IPS DF 6.9 (cell line): ENCODE measurements at regions not wholly inside any gene's neighbourhood (a gene's known extent, or its start where the extent isn't known, plus 50 kb on each side); places are given as distances from the start of the nearest gene placed in this dataset.
"Not testable (repeated sequence)": the region's sequence is repeated elsewhere in the genome, so short reads cannot be mapped to it uniquely, and the experiment has no call there.

Source experiments
- DNase-seq: peaks from one replicate; pipeline ENCODE4 v3.0.0-alpha.2; 2013; ENCODE audit warnings: low read depth, low spot score
- H3K27ac ChIP-seq: one replicate; pipeline ENCODE4 v1.5.1; 2013; ENCODE audit warnings: low read length, control low read depth
- H3K27me3 ChIP-seq: 2 replicates; pipeline ENCODE4 v1.6.1; 2013; ENCODE audit warnings: mild to moderate bottlenecking, low read length; ENCODE audit not compliant: control insufficient read depth, insufficient read depth
- H3K36me3 ChIP-seq: 2 replicates; pipeline ENCODE4 v1.6.1; 2013; ENCODE audit warnings: low read length; ENCODE audit not compliant: control insufficient read depth, insufficient read depth
- H3K4me1 ChIP-seq: 2 replicates; pipeline ENCODE4 v1.6.1; 2013; ENCODE audit warnings: low read length; ENCODE audit not compliant: control insufficient read depth, insufficient read depth
- H3K4me3 ChIP-seq: 2 replicates; pipeline ENCODE4 v1.5.1; 2013; ENCODE audit warnings: mild to moderate bottlenecking, low read length
- H3K9me3 ChIP-seq: 2 replicates; pipeline ENCODE4 v1.6.1; 2013; ENCODE audit warnings: low read length, inconsistent platforms; ENCODE audit not compliant: control insufficient read depth, insufficient read depth
- WGBS: extraction: QIAGEN DNeasy Blood & Tissue Kit; methylation state at CpG from one replicate; pipeline ENCODE4 v1.1.7; 2013; ENCODE audit warnings: mixed read lengths, missing lambda C conversion rate; ENCODE audit not compliant: insufficient read length, insufficient coverage; 5-methylcytosine and 5-hydroxymethylcytosine counted together

GRCh38 chr12:127041985-127042625, 1224.9 kb upstream of the TMEM132C start:
- WGBS = no CpG with 5 or more reads among the region's 3 CpGs
- Histone ChIP-seq H3K4me3 (no peak overlapping the region), H3K27ac (no peak overlapping the region), H3K27me3 (no peaks in the 10 kb centered on the region), H3K9me3 (no peaks in the 10 kb centered on the region), H3K36me3 (no peaks in the 10 kb centered on the region), H3K4me1 (no peaks in the 10 kb centered on the region)
- DNase-seq = no peak

DNA sequence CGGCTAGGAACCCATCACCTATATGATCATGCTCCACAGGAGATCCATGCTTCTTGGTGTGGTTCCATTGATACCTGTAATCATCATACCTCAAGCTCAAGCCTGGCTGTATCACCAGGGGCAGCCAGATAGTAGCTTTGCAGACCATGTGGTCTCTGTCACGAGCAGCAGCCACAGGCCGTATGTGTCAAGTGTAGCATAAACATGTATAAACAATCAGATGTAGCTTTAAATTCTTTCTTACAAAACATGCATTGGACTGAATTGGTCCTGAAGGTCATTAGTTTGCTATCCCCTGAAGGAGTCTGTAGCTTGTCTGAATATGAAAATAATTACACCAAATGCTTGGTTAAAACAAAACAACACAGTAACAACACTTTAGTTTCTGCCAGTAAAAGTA, 1223.2 kb upstream of the TMEM132C start:
- H3K9me3 ChIP-seq = no peaks in the 10 kb centered on the region
- no peaks in the 10 kb centered on the region for H3K4me1 ChIP-seq
- no peak for DNase-seq
- H3K27me3 ChIP-seq = no peaks in the 10 kb centered on the region
- H3K27ac ChIP-seq = no peak overlapping the region
- no CpG with 5 or more reads among the region's 3 CpGs for WGBS
- H3K36me3 ChIP-seq = no peaks in the 10 kb centered on the region
- no peak overlapping the region for H3K4me3 ChIP-seq

DNA sequence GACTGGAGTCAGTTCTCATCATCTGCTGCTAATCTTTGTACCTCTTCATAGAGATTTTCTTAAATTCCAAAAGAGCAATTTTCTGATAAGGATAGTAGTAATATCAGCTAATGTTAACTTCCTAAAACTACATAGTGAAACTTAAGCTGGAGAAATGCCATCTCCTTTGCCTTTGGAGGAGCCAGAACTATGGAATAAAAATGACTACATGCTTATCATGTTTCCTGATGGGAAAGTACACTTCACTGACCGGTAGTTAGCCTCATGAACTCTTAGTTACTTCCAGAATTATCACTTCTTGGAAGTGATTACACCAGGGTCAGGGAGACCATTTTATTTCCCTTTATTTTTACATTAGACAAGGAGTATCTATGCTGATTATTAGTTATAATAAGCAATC, 1222.1 kb upstream of the TMEM132C start:
- no peak for DNase-seq
- no peaks in the 10 kb centered on the region for H3K4me1 ChIP-seq
- H3K4me3 ChIP-seq = no peak overlapping the region
- no peaks in the 10 kb centered on the region for H3K36me3 ChIP-seq
- H3K27ac ChIP-seq = no peak overlapping the region
- H3K9me3 ChIP-seq = no peaks in the 10 kb centered on the region
- H3K27me3 ChIP-seq = no peaks in the 10 kb centered on the region
- no CpG with 5 or more reads among the region's 1 CpG for WGBS

GRCh38 chr12:127046467-127046866, 1220.5 kb upstream of the TMEM132C start:
- WGBS = no CpG with 5 or more reads among the region's 1 CpG
- Histone ChIP-seq H3K27ac (no peak overlapping the region), H3K4me1 (no peaks in the 10 kb centered on the region), H3K36me3 (no peaks in the 10 kb centered on the region), H3K27me3 (no peaks in the 10 kb centered on the region), H3K9me3 (no peaks in the 10 kb centered on the region), H3K4me3 (no peak overlapping the region)
- no peak for DNase-seq

- WGBS = no CpG with 5 or more reads among the region's 1 CpG
These were observed 1218.9 kb upstream of the TMEM132C start for GRCh38 chr12:127048057-127048456.

GRCh38 chr12:127048525-127048924, 1218.4 kb upstream of the TMEM132C start:
- not testable (repeated sequence) for DNase-seq
- WGBS = no CpG with 5 or more reads among the region's 6 CpGs

More at GRCh38 chr12:127048057-127048456, 1218.9 kb upstream of the TMEM132C start:
- Histone ChIP-seq H3K9me3 (no peaks in the 10 kb centered on the region; the same call in 1 of the 2 replicates), H3K36me3 (no peaks in the 10 kb centered on the region), H3K4me3 (no peak overlapping the region), H3K27ac (no peak overlapping the region), H3K4me1 (no peaks in the 10 kb centered on the region), H3K27me3 (no peaks in the 10 kb centered on the region)
- DNase-seq = no peak

GRCh38 chr12:127051139-127051538, 1215.8 kb upstream of the TMEM132C start:
- Histone ChIP-seq H3K4me3 (no peak overlapping the region), H3K4me1 (no peaks in the 10 kb centered on the region), H3K27me3 (no peaks in the 10 kb centered on the region), H3K36me3 (no peaks in the 10 kb centered on the region), H3K9me3 (no peaks in the 10 kb centered on the region; the same call in 1 of the 2 replicates), H3K27ac (no peak overlapping the region)
- DNase-seq = no peak
- WGBS = no CpG with 5 or more reads among the region's 3 CpGs

More at GRCh38 chr12:127048525-127048924, 1218.4 kb upstream of the TMEM132C start:
- H3K4me1 ChIP-seq, H3K9me3 ChIP-seq, H3K4me3 ChIP-seq, H3K36me3 ChIP-seq, H3K27ac ChIP-seq, H3K27me3 ChIP-seq: not testable (repeated sequence)

DNA sequence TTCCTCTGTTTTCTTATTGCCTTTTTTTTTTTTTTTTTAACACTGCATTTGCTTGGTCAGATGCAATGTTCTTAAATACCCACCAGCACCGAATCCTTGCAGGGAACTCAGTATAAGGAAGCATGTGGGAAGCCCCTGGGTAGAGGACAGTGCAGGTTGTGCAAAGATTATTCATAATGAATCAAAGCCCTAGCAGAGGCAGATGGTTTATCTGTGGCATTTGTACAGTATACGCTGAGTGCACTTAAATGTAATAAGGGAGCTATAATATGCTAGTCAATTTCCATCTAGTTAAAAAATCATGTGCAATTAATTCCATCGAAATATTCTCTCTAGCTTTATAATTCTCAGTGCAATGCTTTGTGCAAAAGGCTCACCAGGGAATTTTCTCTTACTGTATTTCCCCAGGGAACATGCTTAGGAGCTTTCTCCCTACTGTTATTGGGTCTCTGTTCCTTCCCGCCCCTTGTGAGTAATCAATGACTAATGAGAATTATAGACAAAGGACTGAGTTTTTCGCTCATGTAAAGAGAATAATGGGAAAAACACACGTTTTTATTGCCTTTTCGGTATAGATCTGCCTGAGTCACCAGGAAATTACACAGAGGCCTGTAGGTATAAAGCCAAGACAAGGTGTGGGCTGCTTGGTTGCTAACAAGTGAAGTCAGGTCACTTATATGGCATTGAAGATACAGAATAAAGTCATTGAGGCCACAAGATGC, 1214.3 kb upstream of the TMEM132C start:
- no CpG with 5 or more reads among the region's 7 CpGs for WGBS
- Histone ChIP-seq H3K4me1 (no peaks in the 10 kb centered on the region), H3K27ac (no peak overlapping the region), H3K4me3 (no peak overlapping the region), H3K27me3 (no peaks in the 10 kb centered on the region), H3K9me3 (no peaks in the 10 kb centered on the region; the same call in 1 of the 2 replicates), H3K36me3 (no peaks in the 10 kb centered on the region)
- DNase-seq = no peak

DNA sequence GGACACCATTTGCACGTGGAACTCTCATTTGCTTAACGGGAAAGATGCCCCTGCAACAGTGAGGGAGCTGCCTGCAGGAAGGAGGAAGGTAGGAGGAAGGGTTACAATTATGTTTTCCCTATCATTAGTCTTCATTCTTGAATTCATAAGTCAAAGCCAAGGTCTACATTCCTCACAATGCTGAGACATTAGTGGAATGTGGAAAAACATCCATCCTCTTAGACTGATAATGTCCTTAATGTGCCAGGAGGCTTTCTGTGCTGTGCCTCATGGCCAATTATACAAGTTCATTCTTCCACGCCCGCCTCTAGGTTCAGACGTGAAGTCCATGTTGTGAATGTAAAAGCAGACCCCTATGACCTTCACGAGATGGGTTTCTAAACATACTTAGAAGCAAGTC, 1212.4 kb upstream of the TMEM132C start:
- no peaks in the 10 kb centered on the region for H3K36me3 ChIP-seq
- H3K27ac ChIP-seq = no peak overlapping the region
- no peak overlapping the region for H3K4me3 ChIP-seq
- H3K27me3 ChIP-seq = no peaks in the 10 kb centered on the region
- no peaks in the 10 kb centered on the region for H3K4me1 ChIP-seq
- WGBS = no CpG with 5 or more reads among the region's 6 CpGs
- DNase-seq = no peak
- no peaks in the 10 kb centered on the region; the same call in 1 of the 2 replicates for H3K9me3 ChIP-seq

GRCh38 chr12:127060310-127060847, 1206.6 kb upstream of the TMEM132C start:
- DNase-seq = no peak
- Histone ChIP-seq H3K4me3 (no peak overlapping the region), H3K9me3 (no peaks in the 10 kb centered on the region; the same call in 1 of the 2 replicates), H3K4me1 (no peaks in the 10 kb centered on the region), H3K27me3 (no peaks in the 10 kb centered on the region), H3K27ac (no peak overlapping the region), H3K36me3 (no peaks in the 10 kb centered on the region)
- WGBS = no CpG with 5 or more reads among the region's 28 CpGs
